H1 (cell line): ENCODE measurements at regions not wholly inside any gene's neighbourhood (a gene's known extent, or its start where the extent isn't known, plus 50 kb on each side); places are given as distances from the start of the nearest gene placed in this dataset.

ENCODE experiments used
- CTCF ChIA-PET: fragments of 300-600 bp; sonication (Branson Sonifier 250); formaldehyde crosslinking; loops from one replicate; lab custom pipeline; 2021; ENCODE audit not compliant: partially characterized antibody; lab: Charles Lee
- POLR2A ChIA-PET: fragments of 300-600 bp; sonication (Branson Sonifier 250); formaldehyde crosslinking; loops from one replicate; lab custom pipeline; 2021; ENCODE audit warnings: inconsistent platforms; ENCODE audit not compliant: partially characterized antibody; lab: Charles Lee
- DNase-seq, 2 experiments: peaks; one replicate each; pipeline versions ENCODE4 v3.0.0 to v3.0.0-alpha.2; 2010 to 2022; ENCODE audit warnings: low spot score in 2 of 2, low read depth in 1 of 2, mixed read lengths in 1 of 2
- FAIRE-seq: peaks from 2 replicates; lab custom pipeline; 2011; peaks lifted over from hg19 to GRCh38; lab: Jason Lieb, UNC
- H2AFZ ChIP-seq: 2 replicates; pipeline ENCODE4 v1.8.1; 2012; ENCODE audit warnings: low read length, inconsistent platforms
- H2AK5ac ChIP-seq: 2 replicates; pipeline ENCODE4 v1.6.1; 2013; ENCODE audit warnings: low read depth, low read length
- H2BK120ac ChIP-seq: replicated peaks from 2 replicates; pipeline ENCODE3; 2013; ENCODE audit warnings: low read depth, low read length, inconsistent platforms
- H2BK12ac ChIP-seq: 2 replicates; pipeline ENCODE4 v1.6.1; 2013; ENCODE audit warnings: low read depth, low read length
- H2BK15ac ChIP-seq: 2 replicates; pipeline ENCODE4 v1.6.1; 2013; ENCODE audit warnings: low read length
- H2BK20ac ChIP-seq: 2 replicates; pipeline ENCODE4 v1.6.1; 2013; ENCODE audit warnings: low read length
- H2BK5ac ChIP-seq: 2 replicates; pipeline ENCODE4 v1.6.1; 2013; ENCODE audit warnings: low read depth, low read length
- H3K14ac ChIP-seq: 2 replicates; pipeline ENCODE4 v1.6.1; 2013; ENCODE audit warnings: inconsistent platforms; ENCODE audit not compliant: insufficient read length
- H3K18ac ChIP-seq: 2 replicates; pipeline ENCODE4 v1.6.1; 2013; ENCODE audit warnings: low read length; ENCODE audit errors: extremely low read depth
- H3K23ac ChIP-seq: 2 replicates; pipeline ENCODE4 v1.6.1; 2013; ENCODE audit warnings: inconsistent platforms; ENCODE audit not compliant: insufficient read length
- H3K23me2 ChIP-seq: 2 replicates; pipeline ENCODE4 v1.6.1; 2013; ENCODE audit warnings: low read depth, low read length
- H3K27ac ChIP-seq: 2 replicates; pipeline ENCODE4 v1.6.1; 2011; ENCODE audit warnings: low read depth, low read length, inconsistent platforms
- H3K27me3 ChIP-seq, 4 experiments: replicated peaks in 1 of 4; 1 replicate in 1 of 4; 2 replicates in 3 of 4; pipeline versions ENCODE4 v1.6.1 to v1.8.1; 2011 to 2013; ENCODE audit warnings: low read length in 3 of 4, mild to moderate bottlenecking in 3 of 4, inconsistent platforms in 2 of 4, mixed read lengths in 2 of 4, moderate library complexity in 1 of 4; ENCODE audit not compliant: control insufficient read depth in 3 of 4, insufficient read depth in 3 of 4; ENCODE audit errors: extremely low read depth in 1 of 4
- H3K36me3 ChIP-seq, 4 experiments: 2 replicates each; pipeline versions ENCODE4 v1.6.1 to v1.8.1; 2011 to 2013; ENCODE audit warnings: mild to moderate bottlenecking in 4 of 4, low read length in 3 of 4, moderate library complexity in 2 of 4, control low read depth in 1 of 4, inconsistent platforms in 1 of 4; ENCODE audit not compliant: insufficient read depth in 4 of 4, control insufficient read depth in 2 of 4
- H3K4ac ChIP-seq: replicated peaks from 2 replicates; pipeline ENCODE3; 2013; ENCODE audit warnings: low read length, low read depth, mixed read lengths, inconsistent platforms; ENCODE audit not compliant: insufficient read length
- H3K4me1 ChIP-seq, 4 experiments: replicated peaks in 1 of 4; 1 replicate in 1 of 4; 2 replicates in 3 of 4; pipeline versions ENCODE4 v1.6.1 to v1.8.1; 2011 to 2013; ENCODE audit warnings: low read length in 3 of 4, inconsistent platforms in 2 of 4, mixed read lengths in 1 of 4; ENCODE audit not compliant: insufficient read depth in 4 of 4, control insufficient read depth in 3 of 4
- H3K4me2 ChIP-seq, 2 experiments: 2 replicates each; pipeline versions ENCODE4 v1.6.1 to v1.8.1; 2011 to 2013; ENCODE audit warnings: low read depth in 2 of 2, low read length in 2 of 2, control low read depth in 1 of 2, inconsistent platforms in 1 of 2, mild to moderate bottlenecking in 1 of 2; ENCODE audit not compliant: insufficient read depth in 1 of 2
- H3K4me3 ChIP-seq, 4 experiments: fragments of 200-600, 300-600 bp in 1 of 4; sonication (generic), shearing (Covaris generic), sonication (Bioruptor Twin) in 1 of 4; 2 replicates each; pipeline versions ENCODE4 v1.5.1 to v1.8.1; 2011 to 2016; ENCODE audit warnings: low read length in 4 of 4, low read depth in 3 of 4, control low read depth in 2 of 4, inconsistent platforms in 2 of 4, mild to moderate bottlenecking in 2 of 4, mixed read lengths in 1 of 4, moderate library complexity in 1 of 4; ENCODE audit not compliant: insufficient read depth in 2 of 4; ENCODE audit errors: extremely low read depth in 1 of 4
- H3K56ac ChIP-seq: replicated peaks from 2 replicates; pipeline ENCODE3; 2013; ENCODE audit warnings: low read depth, mild to moderate bottlenecking, mixed read lengths, low read length, inconsistent platforms; ENCODE audit not compliant: insufficient read length
- H3K79me1 ChIP-seq: 2 replicates; pipeline ENCODE4 v1.6.1; 2013; ENCODE audit warnings: low read depth, low read length, control low read depth
- H3K79me2 ChIP-seq, 2 experiments: 2 replicates each; pipeline versions ENCODE4 v1.6.1 to v1.8.1; 2012 to 2013; ENCODE audit warnings: low read length in 2 of 2, mild to moderate bottlenecking in 2 of 2, inconsistent platforms in 1 of 2; ENCODE audit not compliant: insufficient read depth in 2 of 2, control insufficient read depth in 1 of 2
- H3K9ac ChIP-seq, 4 experiments: replicated peaks in 1 of 4; 1 replicate in 1 of 4; 2 replicates in 3 of 4; pipeline versions ENCODE4 v1.6.1 to v1.8.1; 2011 to 2013; ENCODE audit warnings: low read depth in 3 of 4, low read length in 3 of 4, control low read depth in 2 of 4, mild to moderate bottlenecking in 2 of 4, moderate library complexity in 2 of 4, inconsistent platforms in 1 of 4; ENCODE audit errors: extremely low read depth in 1 of 4
- H3K9me3 ChIP-seq, 2 experiments: 2 replicates each; pipeline versions ENCODE4 v1.6.1 to v1.8.1; 2012 to 2013; ENCODE audit warnings: mild to moderate bottlenecking in 2 of 2, moderate library complexity in 2 of 2, control low read depth in 1 of 2, inconsistent platforms in 1 of 2, low read depth in 1 of 2, low read length in 1 of 2, mixed read lengths in 1 of 2; ENCODE audit not compliant: insufficient read depth in 2 of 2
- H4K20me1 ChIP-seq, 2 experiments: replicated peaks in 1 of 2; 2 replicates each; pipeline versions ENCODE3 to v1.8.1; 2011 to 2013; ENCODE audit warnings: inconsistent platforms in 2 of 2, low read length in 2 of 2, mild to moderate bottlenecking in 1 of 2; ENCODE audit not compliant: insufficient read depth in 2 of 2, control insufficient read depth in 1 of 2
- H4K5ac ChIP-seq: 2 replicates; pipeline ENCODE4 v1.6.1; 2013; ENCODE audit warnings: low read length, low read depth, mixed read lengths, inconsistent platforms; ENCODE audit not compliant: insufficient read length
- H4K8ac ChIP-seq: 2 replicates; pipeline ENCODE4 v1.8.0; 2013; ENCODE audit warnings: mild to moderate bottlenecking, moderate library complexity, low read length, inconsistent platforms; ENCODE audit not compliant: insufficient read depth; ENCODE audit errors: extremely low read depth
- H4K91ac ChIP-seq: replicated peaks from 2 replicates; pipeline ENCODE3; 2013; ENCODE audit warnings: low read length, mixed read lengths, inconsistent platforms; ENCODE audit not compliant: insufficient read length
- CHD1 ChIP-seq: IDR thresholded peaks from 2 replicates; pipeline ENCODE4 v1.6.1; 2012; ENCODE audit warnings: low read depth, low read length, improper control_type of control experiment
- JUN ChIP-seq: IDR thresholded peaks from 2 replicates; pipeline ENCODE4 v1.6.1; 2011; ENCODE audit warnings: low read depth, mild to moderate bottlenecking, improper control_type of control experiment, low read length
- KDM4A ChIP-seq: IDR thresholded peaks from one replicate; pipeline ENCODE4 v1.7.1; 2012; ENCODE audit warnings: low read depth, mild to moderate bottlenecking, moderate library complexity, low read length, inconsistent platforms; ENCODE audit not compliant: severe bottlenecking
- RBBP5 ChIP-seq: IDR thresholded peaks from 2 replicates; pipeline ENCODE4 v1.7.1; 2012; ENCODE audit warnings: low read depth, mild to moderate bottlenecking, inconsistent platforms, low read length, moderate library complexity, borderline replicate concordance
- RXRA ChIP-seq: IDR thresholded peaks from 2 replicates; pipeline ENCODE4 v1.6.1; 2011; ENCODE audit warnings: low read depth, mild to moderate bottlenecking, low read length, moderate library complexity; ENCODE audit not compliant: insufficient read depth
- SP2 ChIP-seq: IDR thresholded peaks from 2 replicates; pipeline ENCODE4 v1.6.1; 2012; ENCODE audit warnings: mild to moderate bottlenecking, low read length, inconsistent platforms
- SUZ12 ChIP-seq: fragments of 200-600 bp; sonication (generic); IDR thresholded peaks from 2 replicates; pipeline ENCODE4 v1.6.1; 2012; ENCODE audit warnings: mild to moderate bottlenecking, inconsistent platforms, low read length, moderate library complexity, mixed read lengths
- WGBS, 2 experiments: shearing (Covaris generic) in 1 of 2; methylation state at CpG; one replicate each; pipeline versions ENCODE4 v1.1.6 to v1.1.7; 2013 to 2015; ENCODE audit warnings: low lambda C conversion rate in 2 of 2, mixed read lengths in 2 of 2, inconsistent platforms in 1 of 2, low coverage in 1 of 2, missing lambda C conversion rate in 1 of 2; ENCODE audit not compliant: insufficient replicate concordance in 2 of 2, insufficient coverage in 1 of 2, insufficient read length in 1 of 2; ENCODE audit errors: extremely low coverage in 1 of 2, missing lambda C conversion rate in 1 of 2; 5-methylcytosine and 5-hydroxymethylcytosine counted together

DNA sequence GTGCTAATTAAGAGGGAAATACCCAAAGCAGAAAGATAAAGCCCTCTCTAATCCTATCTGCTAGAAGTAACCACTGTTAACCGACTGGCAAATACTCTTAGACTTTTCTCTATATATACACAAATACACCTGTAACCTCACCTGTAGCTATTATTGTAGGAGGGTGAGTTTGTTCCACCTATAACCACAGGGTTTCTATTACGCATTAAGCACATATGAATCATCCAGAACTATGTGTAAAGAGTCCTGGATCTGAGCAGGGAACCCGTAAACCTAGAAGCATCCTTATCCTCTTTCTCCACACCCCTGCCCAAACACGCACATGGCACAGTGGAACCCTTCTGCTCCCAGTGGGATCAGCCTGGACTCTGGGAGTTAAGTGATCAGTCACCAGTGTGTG lies 172.8 kb upstream of the C2CD4B start:
- no peak overlapping the region for H2BK15ac ChIP-seq
- H2BK5ac ChIP-seq: no peak overlapping the region
- no peak overlapping the region for H3K27ac ChIP-seq
- H3K23me2 ChIP-seq: no peaks in the 10 kb centered on the region
- H3K9ac ChIP-seq: no peak overlapping the region
- H2BK120ac ChIP-seq: no peak overlapping the region
- no peak overlapping the region for H2AFZ ChIP-seq
- no peak overlapping the region for H3K4ac ChIP-seq
- H3K4me2 ChIP-seq: no peak overlapping the region
- H2BK12ac ChIP-seq: no peak overlapping the region
- H3K4me3 ChIP-seq: no peak overlapping the region
- H3K27me3 ChIP-seq: no peaks in the 10 kb centered on the region
- no peak overlapping the region for H3K14ac ChIP-seq
- no peak for DNase-seq
- 89% methylated on average over 4 of the region's 4 CpGs; no CpG with 5 or more reads in 1 of the 2 experiments for WGBS, 2 experiments
- ChIA-PET POLR2A (no interaction called here), CTCF (interaction anchor here (1.1 to 1.3 kb wide), 3 partner anchors 9 to 240 kb away, joined by 3 to 4 read pairs (median 3); no protein-coding TSS in a partner anchor)
- H4K20me1 ChIP-seq: no peaks in the 10 kb centered on the region
- no peaks in the 10 kb centered on the region for H3K79me2 ChIP-seq
- peaks cover 4 to 8% of the 10 kb centered on the region in 2 experiments; a peak in 3 of 4 replicates for H3K9me3 ChIP-seq
- H3K79me1 ChIP-seq: no peaks in the 10 kb centered on the region
- no peak for FAIRE-seq
- no peak overlapping the region for H3K23ac ChIP-seq
- H2BK20ac ChIP-seq: no peak overlapping the region
- peaks cover 0 to 2% (median 0%) of the 10 kb centered on the region in 4 experiments; a peak in 1 of 7 replicates for H3K4me1 ChIP-seq
- H3K18ac ChIP-seq: no peak overlapping the region
- no peak overlapping the region for H2AK5ac ChIP-seq
- H4K5ac ChIP-seq: no peak overlapping the region
- H3K56ac ChIP-seq: no peak overlapping the region
- H3K36me3 ChIP-seq: no peaks in the 10 kb centered on the region
- H4K91ac ChIP-seq: no peak overlapping the region
- no peak overlapping the region for H4K8ac ChIP-seq
- no peak for TF ChIP-seq RXRA
- no peak for TF ChIP-seq SP2
- TF ChIP-seq RBBP5: no peak
- TF ChIP-seq JUN: no peak
- TF ChIP-seq KDM4A: no peak
- no peak for TF ChIP-seq CHD1
- no peak for TF ChIP-seq SUZ12
